LNCaP clone FGC (cell line): ENCODE measurements at regions not wholly inside any gene's neighbourhood (a gene's known extent, or its start where the extent isn't known, plus 50 kb on each side); places are given as distances from the start of the nearest gene placed in this dataset.

Experiments
- DNase-seq: peaks from one replicate; pipeline ENCODE4 v3.0.0-alpha.2; 2011; ENCODE audit warnings: low read depth
- H3K4me3 ChIP-seq: 2 replicates; pipeline ENCODE4 v1.5.1; 2011; ENCODE audit warnings: mild to moderate bottlenecking, low read depth, low read length, control low read depth
- TF ChIP-seq, protein P1 (sequence below): IDR thresholded peaks from 2 replicates; pipeline ENCODE4 v1.5.1; 2012; ENCODE audit warnings: mild to moderate bottlenecking; ENCODE audit not compliant: control insufficient read depth, insufficient read depth; ENCODE audit errors: extremely low read depth

DNA sequence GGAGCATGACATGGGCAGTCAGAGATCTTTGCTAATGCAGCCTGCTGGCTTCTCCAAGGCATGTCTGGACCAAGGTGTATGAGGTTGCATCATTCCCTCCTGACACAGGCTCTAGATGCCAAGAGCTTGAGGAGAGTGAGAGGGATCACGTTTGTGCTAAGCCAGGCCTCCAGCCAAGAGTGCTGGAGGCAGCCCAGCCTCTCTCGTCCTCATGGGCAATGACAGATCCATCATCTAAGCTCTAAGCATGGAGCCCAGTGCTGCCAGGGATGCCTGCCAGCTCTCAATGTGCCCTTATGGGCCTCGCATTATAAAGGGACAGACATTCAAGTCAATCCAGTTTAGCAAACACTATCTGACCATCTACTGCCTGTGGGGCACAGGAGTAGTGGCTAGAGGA lies 136.3 kb upstream of the VSTM2B start:
- no peak overlapping the region for H3K4me3 ChIP-seq
- TF ChIP-seq, protein P1, sequence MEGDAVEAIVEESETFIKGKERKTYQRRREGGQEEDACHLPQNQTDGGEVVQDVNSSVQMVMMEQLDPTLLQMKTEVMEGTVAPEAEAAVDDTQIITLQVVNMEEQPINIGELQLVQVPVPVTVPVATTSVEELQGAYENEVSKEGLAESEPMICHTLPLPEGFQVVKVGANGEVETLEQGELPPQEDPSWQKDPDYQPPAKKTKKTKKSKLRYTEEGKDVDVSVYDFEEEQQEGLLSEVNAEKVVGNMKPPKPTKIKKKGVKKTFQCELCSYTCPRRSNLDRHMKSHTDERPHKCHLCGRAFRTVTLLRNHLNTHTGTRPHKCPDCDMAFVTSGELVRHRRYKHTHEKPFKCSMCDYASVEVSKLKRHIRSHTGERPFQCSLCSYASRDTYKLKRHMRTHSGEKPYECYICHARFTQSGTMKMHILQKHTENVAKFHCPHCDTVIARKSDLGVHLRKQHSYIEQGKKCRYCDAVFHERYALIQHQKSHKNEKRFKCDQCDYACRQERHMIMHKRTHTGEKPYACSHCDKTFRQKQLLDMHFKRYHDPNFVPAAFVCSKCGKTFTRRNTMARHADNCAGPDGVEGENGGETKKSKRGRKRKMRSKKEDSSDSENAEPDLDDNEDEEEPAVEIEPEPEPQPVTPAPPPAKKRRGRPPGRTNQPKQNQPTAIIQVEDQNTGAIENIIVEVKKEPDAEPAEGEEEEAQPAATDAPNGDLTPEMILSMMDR: no peak
- peak; percentile 89 for DNase-seq

- no peak overlapping the region for H3K4me3 ChIP-seq
- no peak for DNase-seq
- TF ChIP-seq, protein P1: no peak
Observed at GRCh38 chr19:29390742-29391141, 135.1 kb upstream of the VSTM2B start.

DNA sequence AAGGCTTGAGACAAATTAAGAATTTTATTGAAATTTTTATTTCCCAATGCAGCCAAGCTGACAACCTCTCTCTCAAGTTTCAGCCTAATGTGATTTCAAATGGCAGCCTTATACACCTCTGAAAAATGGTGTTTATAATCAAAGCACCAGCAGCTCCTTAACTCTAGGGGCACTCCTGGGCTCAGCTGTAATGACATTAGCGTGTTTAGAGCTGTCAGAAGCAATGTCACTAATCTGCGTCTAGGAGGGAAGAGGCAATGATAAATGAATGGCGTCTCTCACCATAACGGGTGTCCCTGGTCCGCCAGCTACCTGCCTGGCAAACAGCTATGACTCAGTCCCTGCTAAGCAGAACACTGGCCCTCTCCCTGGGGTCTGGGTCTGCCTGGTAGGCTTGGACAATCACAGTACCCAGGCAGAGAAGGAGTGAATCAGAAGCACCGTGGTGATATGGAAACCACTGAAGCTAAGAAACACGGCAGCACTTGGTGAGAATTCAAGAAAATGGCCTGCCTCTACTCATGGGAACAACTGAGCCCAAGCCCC lies 131.8 kb upstream of the VSTM2B start:
- H3K4me3 ChIP-seq: no peak overlapping the region
- DNase-seq: no peak
- TF ChIP-seq, protein P1: 0 out of 2 replicates have a peak, but pooled peaks have one; percentile 2

GRCh38 chr19:29395111-29395733 lies 130.6 kb upstream of the VSTM2B start:
- no peak for DNase-seq
- H3K4me3 ChIP-seq: no peak overlapping the region
- TF ChIP-seq, protein P1: no peak

DNA sequence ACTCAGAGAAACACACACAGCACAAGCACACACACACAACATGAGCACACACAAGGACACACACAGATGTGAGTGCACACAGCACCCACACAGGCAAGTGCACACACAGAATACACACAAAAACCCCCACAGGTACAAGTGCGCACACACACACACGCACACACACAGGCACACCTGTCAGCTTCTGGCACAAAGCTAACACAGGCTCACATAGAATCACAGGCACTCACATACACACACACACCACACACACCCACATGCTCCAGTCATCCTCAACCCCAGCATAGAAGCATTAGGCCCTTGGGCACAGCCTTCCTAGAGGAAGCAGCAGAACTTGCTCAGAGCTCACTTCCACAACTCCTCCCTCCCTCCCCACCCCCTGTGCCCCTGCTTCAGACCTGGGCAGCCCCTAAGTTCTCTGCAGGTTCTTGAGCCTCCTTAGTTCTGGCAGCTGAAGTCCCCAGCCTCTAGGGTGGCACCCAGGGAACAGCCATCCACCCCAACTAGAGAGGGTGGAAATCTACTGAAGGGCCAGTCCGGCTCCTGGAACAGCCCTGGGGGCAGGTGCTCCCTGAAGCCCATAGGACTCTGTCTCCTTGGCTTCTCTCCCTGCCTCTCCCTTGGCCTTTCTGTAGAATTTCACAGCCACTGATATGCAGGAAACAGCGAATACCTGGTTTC lies 129.9 kb upstream of the VSTM2B start:
- TF ChIP-seq, protein P1: no peak
- DNase-seq: no peak
- H3K4me3 ChIP-seq: no peak overlapping the region

GRCh38 chr19:29396925-29397324 lies 128.9 kb upstream of the VSTM2B start:
- H3K4me3 ChIP-seq: no peak overlapping the region
- DNase-seq: no peak

More at GRCh38 chr19:29396925-29397324, 128.9 kb upstream of the VSTM2B start:
- TF ChIP-seq, protein P1: no peak
